HG02798 (cell line): ENCODE measurements at regions not wholly inside any gene's neighbourhood (a gene's known extent, or its start where the extent isn't known, plus 50 kb on each side); places are given as distances from the start of the nearest gene placed in this dataset.

Experiments used
- ATAC-seq: cut with Tn5 transposase; IDR thresholded peaks from one replicate; pipeline ENCODE4 v1.9.1; 2021; ENCODE audit warnings: mild to moderate bottlenecking; ENCODE audit not compliant: unreplicated experiment, poor library complexity

- no peak for ATAC-seq
Observed at GRCh38 chr3:147737376-147737775, 328.2 kb downstream of the ZIC1 start.

- ATAC-seq, result no peak
Observed at GRCh38 chr3:147740928-147741327, 331.8 kb downstream of the ZIC1 start.

GRCh38 chr3:147744967-147745366 is 335.8 kb downstream of the ZIC1 start:
- ATAC-seq, result no peak

- ATAC-seq, result no peak
Observed at GRCh38 chr3:147755310-147755709, 346.1 kb downstream of the ZIC1 start.

- ATAC-seq, result no peak
Observed at GRCh38 chr3:147756476-147756875, 347.3 kb downstream of the ZIC1 start.

GRCh38 chr3:147757866-147758265 is 348.7 kb downstream of the ZIC1 start:
- no peak for ATAC-seq

- no peak for ATAC-seq
Observed at GRCh38 chr3:147758771-147759170, 349.6 kb downstream of the ZIC1 start.

- no peak for ATAC-seq
Observed at GRCh38 chr3:147760085-147760484, 350.9 kb downstream of the ZIC1 start.

GRCh38 chr3:147760941-147761340 is 351.8 kb downstream of the ZIC1 start:
- ATAC-seq, result no peak

- no peak for ATAC-seq
Observed at GRCh38 chr3:147773116-147773630, 364.0 kb downstream of the ZIC1 start.

GRCh38 chr3:147775411-147775810 is 366.2 kb downstream of the ZIC1 start:
- ATAC-seq, result no peak

- ATAC-seq, result no peak
Observed at GRCh38 chr3:147775816-147776530, 366.8 kb downstream of the ZIC1 start.

- ATAC-seq, result no peak
Observed at GRCh38 chr3:147793841-147794240, 384.7 kb downstream of the ZIC1 start.

- ATAC-seq, result no peak
Observed at GRCh38 chr3:147794596-147794995, 385.4 kb downstream of the ZIC1 start.

- no peak for ATAC-seq
Observed at GRCh38 chr3:147795418-147795817, 386.3 kb downstream of the ZIC1 start.

- ATAC-seq, result no peak
Observed at GRCh38 chr3:147797095-147797494, 387.9 kb downstream of the ZIC1 start.

GRCh38 chr3:147799601-147800000 is 390.4 kb downstream of the ZIC1 start:
- no peak for ATAC-seq

- no peak for ATAC-seq
Observed at GRCh38 chr3:147807776-147808175, 398.6 kb downstream of the ZIC1 start.

- ATAC-seq, result no peak
Observed at GRCh38 chr3:147809206-147809605, 400.0 kb downstream of the ZIC1 start.

- no peak for ATAC-seq
Observed at GRCh38 chr3:147812186-147812911, 403.2 kb downstream of the ZIC1 start.

GRCh38 chr3:147813256-147813655 is 404.1 kb downstream of the ZIC1 start:
- no peak for ATAC-seq

- ATAC-seq, result no peak
Observed at GRCh38 chr3:147816752-147817151, 407.6 kb downstream of the ZIC1 start.
